Pancreas (tissue), 10 donors: ENCODE measurements at regions not wholly inside any gene's neighbourhood (a gene's known extent, or its start where the extent isn't known, plus 50 kb on each side); places are given as distances from the start of the nearest gene placed in this dataset.
A peak's percentile ranks its signal among the peaks of the same experiment; 100 is the strongest.
"Not testable (repeated sequence)": the region's sequence is repeated elsewhere in the genome, so short reads cannot be mapped to it uniquely, and the experiment has no call there.

Experiments
- ATAC-seq, 4 donors: fragments of 200-7000 bp; cut with Tn5 transposase; one replicate each; pipeline versions ENCODE4 v1.8.0 to v1.9.1; 2020; ENCODE audit warnings: mild to moderate bottlenecking in 4 of 4, moderate library complexity in 4 of 4
- DNase-seq, 6 donors: peaks; one replicate each; pipeline ENCODE4 v3.0.0-alpha.2; 2020
- FAIRE-seq: peaks from 2 replicates; lab custom pipeline; 2012; peaks lifted over from hg19 to GRCh38; lab: Jason Lieb, UNC
- H3K27ac ChIP-seq, 4 donors: fragments of 200-600 bp; sonication (generic); 1 replicate in 3 of 4; 2 replicates in 1 of 4; pipeline versions ENCODE4 v1.5.0 to v1.8.0; 2020
- H3K27me3 ChIP-seq, 4 donors: fragments of 200-600 bp; one replicate each; pipeline ENCODE4 v1.8.0; 2021
- H3K36me3 ChIP-seq, 3 donors: fragments of 200-600 bp; sonication (generic) in 1 of 3; one replicate each; pipeline versions ENCODE4 v1.5.0 to v1.8.0; 2020 to 2021
- H3K4me1 ChIP-seq, 3 donors: fragments of 200-600 bp; one replicate each; pipeline ENCODE4 v1.8.0; 2021
- H3K4me3 ChIP-seq, 4 donors: fragments of 200-600 bp; sonication (generic) in 2 of 4; one replicate each; pipeline versions ENCODE4 v1.5.0 to v1.8.0; 2020 to 2021
- H3K9me3 ChIP-seq, 4 donors: fragments of 200-600 bp; one replicate each; pipeline ENCODE4 v1.8.0; 2021
- CTCF ChIP-seq, 4 donors: fragments of 200-600 bp; sonication (generic) in 3 of 4; IDR thresholded peaks; one replicate each; pipeline versions ENCODE4 v1.5.0 to v1.8.0; 2021; ENCODE audit warnings: antibody characterized with exemption in 4 of 4
- whole genome bisulfite sequencing, 2 donors: extraction: QIAGEN DNeasy Blood & Tissue Kit; methylation state at CpG; one replicate each; pipeline ENCODE4 v1.1.7; 2013; 5-methylcytosine and 5-hydroxymethylcytosine counted together
- intact Hi-C, 3 donors: fragments of 100-400 bp; cut with DNase I; formaldehyde crosslinking; loops; one replicate each; pipeline versions ENCODE4 v1.11.1 to v1.14.2; 2022
- donor health status: healthy with polysubstance abuse.
- donor health status: DM: no; HTN: no; CAD: no; lungs with moderate emphysema.
- donor health status: DM: no; HTN: no; CAD: no.
- donor health status: control.
- donor health status: control.
- donor health status: Bipolar disorder and iron deficiency.
- donor health status: DM: yes; HTN: yes; CAD: no.
- donor health status: DM: no; HTN: no; CAD: no.
- donor health status: DM: no; HTN: no; CAD: no.
- donor health status: DM: yes; HTN: yes; CAD: no.

- ATAC-seq, FAIRE-seq, DNase-seq, intact Hi-C loops, H3K4me3 ChIP-seq, H3K36me3 ChIP-seq, H3K27ac ChIP-seq, H3K27me3 ChIP-seq, H3K4me1 ChIP-seq, H3K9me3 ChIP-seq: not testable (repeated sequence)
- 66 to 69% methylated on average over 7 of the region's 7 CpGs for WGBS, 2 donors
Observed at GRCh38 chr10:38718972-38719371, 624.8 kb downstream of the ZNF37A start.

GRCh38 chr10:38730076-38730475, 635.9 kb downstream of the ZNF37A start:
- H3K4me1 ChIP-seq = no peaks in the 10 kb centered on the region

DNA sequence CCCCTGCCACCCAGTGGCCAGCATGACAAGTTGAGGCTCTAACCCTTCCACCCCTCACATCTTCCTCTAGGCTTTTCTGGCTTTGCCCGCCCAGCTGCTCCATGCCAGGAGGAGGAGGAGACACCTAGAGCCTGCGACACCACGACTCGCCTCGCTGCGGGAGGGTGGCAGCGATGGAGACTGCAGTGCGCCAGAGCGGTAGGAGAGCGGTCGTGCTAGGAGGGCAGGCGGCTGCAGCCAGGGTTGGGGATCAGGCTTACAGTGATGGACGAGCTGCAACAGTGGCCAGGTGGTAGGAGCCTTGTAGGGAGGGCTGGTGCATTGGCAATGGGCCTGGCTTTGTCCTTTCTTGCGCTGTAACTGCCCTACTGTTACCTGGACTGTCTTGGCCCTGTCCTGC, 642.5 kb downstream of the ZNF37A start:
- H3K4me1 ChIP-seq, H3K9me3 ChIP-seq, H3K27ac ChIP-seq, FAIRE-seq, intact Hi-C loops, H3K4me3 ChIP-seq, H3K36me3 ChIP-seq, ATAC-seq, H3K27me3 ChIP-seq: not testable (repeated sequence)
- WGBS, 2 donors = 55 to 68% methylated on average over 14 of the region's 14 CpGs
- DNase-seq = peak in 1 of 6 donors; percentile 44

More at GRCh38 chr10:38730076-38730475, 635.9 kb downstream of the ZNF37A start:
- no peaks in the 10 kb centered on the region for H3K9me3 ChIP-seq
- H3K36me3 ChIP-seq = no peaks in the 10 kb centered on the region
- WGBS, 2 donors = 77 to 78% methylated on average over 43 to 48 of the region's 48 CpGs
- H3K27ac ChIP-seq = no peak overlapping the region
- H3K4me3 ChIP-seq = no peak overlapping the region
- ATAC-seq = no peak
- no peaks in the 10 kb centered on the region for H3K27me3 ChIP-seq
- DNase-seq = peak in 1 of 6 donors; percentile 69
- intact Hi-C loops = no loop called here
- no peak for FAIRE-seq
- no peak for TF ChIP-seq CTCF (IDR thresholded peaks at IDR 0.05)

DNA sequence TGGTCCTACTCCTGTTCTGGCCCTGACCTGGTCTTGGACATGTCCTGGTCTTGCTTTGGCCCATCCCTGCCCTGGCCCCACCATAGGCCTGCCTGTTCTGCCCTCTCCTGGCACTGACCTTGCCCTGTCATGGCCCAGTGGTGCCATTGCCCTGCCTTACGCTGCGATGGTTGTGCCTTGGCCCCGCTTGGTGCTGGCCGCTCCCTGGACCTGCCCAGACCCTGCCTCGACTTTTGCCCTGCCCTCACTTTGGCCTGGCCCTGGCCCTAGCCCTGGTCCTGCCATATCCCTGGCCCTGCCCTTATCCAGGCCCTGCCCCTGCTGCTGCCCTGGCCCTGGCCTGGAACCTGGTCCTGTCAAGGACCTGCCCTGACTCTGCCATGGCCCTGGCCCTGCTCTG, 643.1 kb downstream of the ZNF37A start:
- H3K9me3 ChIP-seq, ATAC-seq, H3K36me3 ChIP-seq, H3K27me3 ChIP-seq, H3K27ac ChIP-seq, H3K4me1 ChIP-seq, H3K4me3 ChIP-seq, intact Hi-C loops, FAIRE-seq: not testable (repeated sequence)
- WGBS, 2 donors = 85 to 92% methylated on average over 5 of the region's 5 CpGs
- peak in 1 of 6 donors; percentile 68 for DNase-seq

- H3K27ac ChIP-seq, FAIRE-seq, H3K4me1 ChIP-seq, H3K36me3 ChIP-seq, H3K9me3 ChIP-seq, H3K27me3 ChIP-seq, ATAC-seq, intact Hi-C loops, H3K4me3 ChIP-seq: not testable (repeated sequence)
- WGBS, 2 donors = 69 to 78% methylated on average over 3 of the region's 3 CpGs
- DNase-seq = peak in 1 of 6 donors; percentile 66
Observed at GRCh38 chr10:38738011-38738410, 643.9 kb downstream of the ZNF37A start.

GRCh38 chr10:38739011-38739775, 645.1 kb downstream of the ZNF37A start:
- peak in 1 of 6 donors; percentile 66 for DNase-seq
- H3K9me3 ChIP-seq, H3K36me3 ChIP-seq, ATAC-seq, H3K4me3 ChIP-seq, H3K4me1 ChIP-seq, H3K27ac ChIP-seq, FAIRE-seq, H3K27me3 ChIP-seq, intact Hi-C loops: not testable (repeated sequence)
- 41 to 54% methylated on average over 4 to 5 of the region's 5 CpGs for WGBS, 2 donors

- TF ChIP-seq CTCF (IDR thresholded peaks at IDR 0.05) = no peak
- DNase-seq = peak in 1 of 6 donors; percentile 60
- no peaks in the 10 kb centered on the region for H3K9me3 ChIP-seq
- H3K36me3 ChIP-seq = no peaks in the 10 kb centered on the region
- no peak overlapping the region for H3K27ac ChIP-seq
- no peaks in the 10 kb centered on the region for H3K27me3 ChIP-seq
- WGBS, 2 donors = 50 to 64% methylated on average over 5 of the region's 5 CpGs
- intact Hi-C loops = no loop called here
- no peak for FAIRE-seq
- H3K4me3 ChIP-seq = no peak overlapping the region
- H3K4me1 ChIP-seq = no peaks in the 10 kb centered on the region
- ATAC-seq = no peak
Observed at GRCh38 chr10:38740102-38740501, 646.0 kb downstream of the ZNF37A start.
